ENCODE measurements at regions not wholly inside any gene's neighbourhood (a gene's known extent, or its start where the extent isn't known, plus 50 kb on each side); places are given as distances from the start of the nearest gene placed in this dataset.

DNA sequence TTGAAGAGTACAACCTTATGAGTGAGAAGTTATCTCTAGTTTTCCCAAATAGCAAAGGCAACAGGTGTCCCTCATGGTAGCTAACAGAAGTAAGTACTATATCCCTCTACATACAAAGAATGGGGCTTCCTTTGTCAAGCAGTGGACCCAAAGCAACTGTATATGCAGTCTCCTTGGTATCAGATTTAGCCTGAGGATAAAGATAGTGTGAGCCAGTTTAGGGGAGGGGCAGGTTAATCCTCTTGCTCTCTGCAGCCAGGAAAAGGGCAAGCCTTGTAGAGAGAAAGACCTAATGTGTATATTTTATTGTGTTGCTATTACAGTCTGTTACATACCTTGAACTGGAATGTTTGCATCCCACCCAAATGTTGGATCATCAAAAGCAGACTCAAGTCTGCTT lies 117.9 kb upstream of the COL8A1 start:
- TF ChIP-seq POLR2A (IDR thresholded peaks at IDR 0.05; ENCODE audit: low read depth, low read length) (no peak), TAF1 (IDR thresholded peaks at IDR 0.05; ENCODE audit: low read depth, low read length) (no peak), POLR2AphosphoS5 (IDR thresholded peaks at IDR 0.05; ENCODE audit: low read depth, low read length) (no peak), SPI1 (IDR thresholded peaks at IDR 0.05; ENCODE audit: low read depth, low read length) (no peak), POU2F2 (IDR thresholded peaks at IDR 0.05; ENCODE audit: low read depth, low read length) (no peak), PAX5 (IDR thresholded peaks at IDR 0.05; ENCODE audit: insufficient read depth, low read length, severe bottlenecking) (no peak)
